ENCODE measurements at regions not wholly inside any gene's neighbourhood (a gene's known extent, or its start where the extent isn't known, plus 50 kb on each side); places are given as distances from the start of the nearest gene placed in this dataset.

DNA sequence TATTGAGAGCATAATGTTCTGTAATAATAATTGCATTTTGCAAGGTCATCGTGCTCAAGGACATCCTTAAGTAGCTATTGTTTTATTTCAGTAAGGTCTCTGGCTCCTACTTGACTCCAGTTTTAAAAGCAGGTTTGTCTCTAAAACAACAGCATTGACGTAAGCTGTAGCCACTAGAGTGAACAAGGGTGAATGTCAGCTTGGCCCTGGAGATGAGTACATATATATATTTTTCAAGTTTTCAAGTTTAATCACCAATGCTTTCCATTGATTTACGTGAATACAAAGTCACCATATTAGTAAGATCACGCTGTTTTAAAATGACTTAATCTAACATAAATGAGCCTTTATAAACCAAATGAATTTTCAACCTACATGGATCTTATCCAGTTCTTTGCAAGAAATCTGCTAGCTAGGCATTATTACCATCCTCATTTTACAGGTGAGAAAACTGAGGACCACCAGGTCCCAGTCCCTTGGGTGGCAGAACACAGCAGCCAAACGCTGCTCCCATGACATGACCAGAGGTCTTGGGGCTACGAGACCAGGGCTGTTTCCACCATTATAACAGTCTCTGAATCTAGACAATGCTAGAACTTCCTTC is 57.2 kb upstream of the ELMO1 start:
- no peak for TF ChIP-seq CTCF (IDR thresholded peaks at IDR 0.05)
- TF ChIP-seq POLR2A (IDR thresholded peaks at IDR 0.05): no peak

All from Peyer's patch (tissue), 4 donors.